HepG2 (cell line): ENCODE measurements at regions not wholly inside any gene's neighbourhood (a gene's known extent, or its start where the extent isn't known, plus 50 kb on each side); places are given as distances from the start of the nearest gene placed in this dataset.

ENCODE experiments used
- EZH2 ChIP-seq: conservative IDR thresholded peaks from 2 replicates; pipeline ENCODE4 v1.6.1; 2012; ENCODE audit warnings: mild to moderate bottlenecking, low read depth, low read length, moderate library complexity
- FOXO1 ChIP-seq: sonication (generic); formaldehyde crosslinking; IDR thresholded peaks from 2 replicates; pipeline ENCODE4 v1.4.0; 2020; ENCODE audit warnings: missing genetic modification reagents
- FOXP1 ChIP-seq, 2 experiments: fragments of 450-650 bp in 1 of 2; IDR thresholded peaks; 2 replicates each; pipeline ENCODE4 v1.6.1; 2017 to 2018; ENCODE audit warnings: antibody characterized with exemption in 1 of 2
- HOXA9 ChIP-seq: sonication (generic); formaldehyde crosslinking; IDR thresholded peaks from 2 replicates; pipeline ENCODE4 v1.8.1; 2022; ENCODE audit warnings: missing genetic modification reagents, mild to moderate bottlenecking, moderate library complexity, borderline replicate concordance
- HOXD1 ChIP-seq: sonication (generic); formaldehyde crosslinking; IDR thresholded peaks from 2 replicates; pipeline ENCODE4 v1.5.0; 2020; ENCODE audit warnings: missing genetic modification reagents
- MTA3 ChIP-seq: sonication (generic); formaldehyde crosslinking; IDR thresholded peaks from 2 replicates; pipeline ENCODE4 v1.4.0; 2020; ENCODE audit warnings: missing genetic modification reagents
- MYC ChIP-seq: sonication (generic); formaldehyde crosslinking; IDR thresholded peaks from 2 replicates; pipeline ENCODE4 v1.9.0; 2021; ENCODE audit warnings: missing genetic modification reagents, borderline replicate concordance
- NFE2L2 ChIP-seq: fragments of 150-350 bp; IDR thresholded peaks from 2 replicates; pipeline ENCODE4 v1.6.1; 2014; ENCODE audit warnings: low read length
- RBAK ChIP-seq: sonication (generic); formaldehyde crosslinking; IDR thresholded peaks from 2 replicates; pipeline ENCODE4 v1.5.1; 2020; ENCODE audit warnings: mild to moderate bottlenecking, missing genetic modification reagents
- SMAD1 ChIP-seq: sonication (generic); formaldehyde crosslinking; IDR thresholded peaks from 2 replicates; pipeline ENCODE4 v1.4.0; 2020; ENCODE audit warnings: missing genetic modification reagents, low read depth, mild to moderate bottlenecking, borderline replicate concordance
- SMARCE1 ChIP-seq: fragments of 450-650 bp; IDR thresholded peaks from 2 replicates; pipeline ENCODE4 v1.6.1; 2017; ENCODE audit warnings: borderline replicate concordance
- TBX2 ChIP-seq: sonication (generic); formaldehyde crosslinking; IDR thresholded peaks from 2 replicates; pipeline ENCODE4 v1.5.0; 2020; ENCODE audit warnings: missing genetic modification reagents, mild to moderate bottlenecking, borderline replicate concordance
- ZNF44 ChIP-seq: sonication (generic); formaldehyde crosslinking; IDR thresholded peaks from 2 replicates; pipeline ENCODE4 v1.5.1; 2020; ENCODE audit warnings: mild to moderate bottlenecking, missing genetic modification reagents
- ZNF460 ChIP-seq: sonication (generic); formaldehyde crosslinking; IDR thresholded peaks from 2 replicates; pipeline ENCODE4 v1.5.1; 2020; ENCODE audit warnings: missing genetic modification reagents, mild to moderate bottlenecking, borderline replicate concordance
- ZNF572 ChIP-seq: sonication (generic); formaldehyde crosslinking; IDR thresholded peaks from 2 replicates; pipeline ENCODE4 v1.5.1; 2020; ENCODE audit warnings: mild to moderate bottlenecking, missing genetic modification reagents
- ZNF768 ChIP-seq: sonication (generic); formaldehyde crosslinking; IDR thresholded peaks from 2 replicates; pipeline ENCODE4 v1.4.0; 2020; ENCODE audit warnings: missing genetic modification reagents
- ZNF776 ChIP-seq: sonication (generic); formaldehyde crosslinking; IDR thresholded peaks from 2 replicates; pipeline ENCODE4 v1.4.0; 2020; ENCODE audit warnings: mild to moderate bottlenecking, missing genetic modification reagents
- TF ChIP-seq, protein P1 (sequence below): sonication (generic); formaldehyde crosslinking; IDR thresholded peaks from 2 replicates; pipeline ENCODE4 v1.5.1; 2020; ENCODE audit warnings: mild to moderate bottlenecking, missing genetic modification reagents, moderate library complexity
- TF ChIP-seq, protein P2 (sequence below): sonication (generic); formaldehyde crosslinking; conservative IDR thresholded peaks from 2 replicates; pipeline ENCODE4 v1.4.0; 2020; ENCODE audit warnings: mild to moderate bottlenecking, missing genetic modification reagents, moderate library complexity

DNA sequence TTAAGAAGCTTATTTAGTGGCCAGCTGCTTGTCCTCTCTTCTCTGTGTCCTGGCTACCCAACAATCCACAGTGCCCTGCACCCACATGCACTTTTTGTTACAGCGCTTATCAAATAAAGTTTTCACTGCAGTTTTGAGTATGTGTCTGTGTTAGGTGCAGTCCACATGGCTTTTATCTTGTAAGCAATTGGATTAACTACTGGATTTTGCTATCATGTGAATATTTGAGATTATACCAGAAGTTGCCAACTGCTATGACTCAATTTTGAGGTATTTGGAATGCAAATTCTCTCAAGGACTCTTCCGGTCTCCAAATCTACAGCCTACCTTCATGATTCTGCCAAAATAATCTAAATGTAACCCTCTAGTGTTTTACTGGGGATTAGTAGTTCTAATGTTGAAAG is 690.2 kb downstream of the NR2F1-AS1 start (continued):
- TF ChIP-seq MTA3 (CRISPR knock-in tag) (no peak), FOXO1 (CRISPR knock-in tag) (no peak), RBAK (CRISPR knock-in tag) (no peak), HOXD1 (CRISPR knock-in tag) (no peak), NFE2L2 (no peak), SMAD1 (CRISPR knock-in tag) (no peak), HOXA9 (CRISPR knock-in tag) (no peak), ZNF44 (no peak), TBX2 (no peak), FOXP1 (IDR thresholded peaks at IDR 0.05) (no peak), FOXP1 (CRISPR knock-in tag; IDR thresholded peaks at IDR 0.05) (no peak), ZNF768 (CRISPR knock-in tag) (no peak), ZNF460 (no peak), ZNF572 (CRISPR knock-in tag) (no peak), SMARCE1 (no peak), MYC (CRISPR knock-in tag) (no peak), ZNF776 (CRISPR knock-in tag) (no peak), EZH2 (no peak)
- TF ChIP-seq, protein P1, sequence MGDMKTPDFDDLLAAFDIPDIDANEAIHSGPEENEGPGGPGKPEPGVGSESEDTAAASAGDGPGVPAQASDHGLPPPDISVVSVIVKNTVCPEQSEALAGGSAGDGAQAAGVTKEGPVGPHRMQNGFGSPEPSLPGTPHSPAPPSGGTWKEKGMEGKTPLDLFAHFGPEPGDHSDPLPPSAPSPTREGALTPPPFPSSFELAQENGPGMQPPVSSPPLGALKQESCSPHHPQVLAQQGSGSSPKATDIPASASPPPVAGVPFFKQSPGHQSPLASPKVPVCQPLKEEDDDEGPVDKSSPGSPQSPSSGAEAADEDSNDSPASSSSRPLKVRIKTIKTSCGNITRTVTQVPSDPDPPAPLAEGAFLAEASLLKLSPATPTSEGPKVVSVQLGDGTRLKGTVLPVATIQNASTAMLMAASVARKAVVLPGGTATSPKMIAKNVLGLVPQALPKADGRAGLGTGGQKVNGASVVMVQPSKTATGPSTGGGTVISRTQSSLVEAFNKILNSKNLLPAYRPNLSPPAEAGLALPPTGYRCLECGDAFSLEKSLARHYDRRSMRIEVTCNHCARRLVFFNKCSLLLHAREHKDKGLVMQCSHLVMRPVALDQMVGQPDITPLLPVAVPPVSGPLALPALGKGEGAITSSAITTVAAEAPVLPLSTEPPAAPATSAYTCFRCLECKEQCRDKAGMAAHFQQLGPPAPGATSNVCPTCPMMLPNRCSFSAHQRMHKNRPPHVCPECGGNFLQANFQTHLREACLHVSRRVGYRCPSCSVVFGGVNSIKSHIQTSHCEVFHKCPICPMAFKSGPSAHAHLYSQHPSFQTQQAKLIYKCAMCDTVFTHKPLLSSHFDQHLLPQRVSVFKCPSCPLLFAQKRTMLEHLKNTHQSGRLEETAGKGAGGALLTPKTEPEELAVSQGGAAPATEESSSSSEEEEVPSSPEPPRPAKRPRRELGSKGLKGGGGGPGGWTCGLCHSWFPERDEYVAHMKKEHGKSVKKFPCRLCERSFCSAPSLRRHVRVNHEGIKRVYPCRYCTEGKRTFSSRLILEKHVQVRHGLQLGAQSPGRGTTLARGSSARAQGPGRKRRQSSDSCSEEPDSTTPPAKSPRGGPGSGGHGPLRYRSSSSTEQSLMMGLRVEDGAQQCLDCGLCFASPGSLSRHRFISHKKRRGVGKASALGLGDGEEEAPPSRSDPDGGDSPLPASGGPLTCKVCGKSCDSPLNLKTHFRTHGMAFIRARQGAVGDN (CRISPR knock-in tag): no peak
- TF ChIP-seq, protein P2, sequence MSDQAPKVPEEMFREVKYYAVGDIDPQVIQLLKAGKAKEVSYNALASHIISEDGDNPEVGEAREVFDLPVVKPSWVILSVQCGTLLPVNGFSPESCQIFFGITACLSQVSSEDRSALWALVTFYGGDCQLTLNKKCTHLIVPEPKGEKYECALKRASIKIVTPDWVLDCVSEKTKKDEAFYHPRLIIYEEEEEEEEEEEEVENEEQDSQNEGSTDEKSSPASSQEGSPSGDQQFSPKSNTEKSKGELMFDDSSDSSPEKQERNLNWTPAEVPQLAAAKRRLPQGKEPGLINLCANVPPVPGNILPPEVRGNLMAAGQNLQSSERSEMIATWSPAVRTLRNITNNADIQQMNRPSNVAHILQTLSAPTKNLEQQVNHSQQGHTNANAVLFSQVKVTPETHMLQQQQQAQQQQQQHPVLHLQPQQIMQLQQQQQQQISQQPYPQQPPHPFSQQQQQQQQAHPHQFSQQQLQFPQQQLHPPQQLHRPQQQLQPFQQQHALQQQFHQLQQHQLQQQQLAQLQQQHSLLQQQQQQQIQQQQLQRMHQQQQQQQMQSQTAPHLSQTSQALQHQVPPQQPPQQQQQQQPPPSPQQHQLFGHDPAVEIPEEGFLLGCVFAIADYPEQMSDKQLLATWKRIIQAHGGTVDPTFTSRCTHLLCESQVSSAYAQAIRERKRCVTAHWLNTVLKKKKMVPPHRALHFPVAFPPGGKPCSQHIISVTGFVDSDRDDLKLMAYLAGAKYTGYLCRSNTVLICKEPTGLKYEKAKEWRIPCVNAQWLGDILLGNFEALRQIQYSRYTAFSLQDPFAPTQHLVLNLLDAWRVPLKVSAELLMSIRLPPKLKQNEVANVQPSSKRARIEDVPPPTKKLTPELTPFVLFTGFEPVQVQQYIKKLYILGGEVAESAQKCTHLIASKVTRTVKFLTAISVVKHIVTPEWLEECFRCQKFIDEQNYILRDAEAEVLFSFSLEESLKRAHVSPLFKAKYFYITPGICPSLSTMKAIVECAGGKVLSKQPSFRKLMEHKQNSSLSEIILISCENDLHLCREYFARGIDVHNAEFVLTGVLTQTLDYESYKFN (CRISPR knock-in tag): no peak
- TF ChIP-seq, all 625 proteins: peak for 12
